Colon (tissue), 2 donors: ENCODE measurements at regions not wholly inside any gene's neighbourhood (a gene's known extent, or its start where the extent isn't known, plus 50 kb on each side); places are given as distances from the start of the nearest gene placed in this dataset.
"Not testable (repeated sequence)": the region's sequence is repeated elsewhere in the genome, so short reads cannot be mapped to it uniquely, and the experiment has no call there.

ENCODE experiments used
- FAIRE-seq: peaks from 2 replicates; lab custom pipeline; 2012; peaks lifted over from hg19 to GRCh38; lab: Jason Lieb, UNC
- donor health status: control.
- donor health status: control.

- FAIRE-seq: no peak
These were observed 1291.6 kb upstream of the GYPC start for GRCh38 chr2:125364192-125364983.

- FAIRE-seq: no peak
These were observed 1291.0 kb upstream of the GYPC start for GRCh38 chr2:125364984-125365265.

GRCh38 chr2:125371867-125372266 is 1284.1 kb upstream of the GYPC start:
- no peak for FAIRE-seq

DNA sequence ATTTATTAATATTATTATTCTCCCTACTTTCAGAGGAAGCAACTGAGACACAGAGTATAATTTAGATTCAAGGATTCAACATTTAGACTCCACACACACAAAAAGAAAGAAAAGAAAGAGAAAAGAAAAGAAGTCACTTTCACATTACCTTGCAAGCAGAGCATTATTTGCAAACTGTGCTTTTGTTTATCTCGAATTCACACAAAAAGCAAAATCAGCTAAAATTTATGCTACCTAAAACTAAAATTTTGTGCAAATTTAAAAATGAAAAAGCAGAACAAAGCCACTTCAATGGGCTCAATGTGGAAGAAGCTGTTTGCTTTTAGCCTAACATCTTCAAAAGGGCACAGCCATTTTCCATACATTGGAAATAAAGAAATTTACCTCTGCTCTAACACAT is 1282.7 kb upstream of the GYPC start:
- FAIRE-seq: no peak

DNA sequence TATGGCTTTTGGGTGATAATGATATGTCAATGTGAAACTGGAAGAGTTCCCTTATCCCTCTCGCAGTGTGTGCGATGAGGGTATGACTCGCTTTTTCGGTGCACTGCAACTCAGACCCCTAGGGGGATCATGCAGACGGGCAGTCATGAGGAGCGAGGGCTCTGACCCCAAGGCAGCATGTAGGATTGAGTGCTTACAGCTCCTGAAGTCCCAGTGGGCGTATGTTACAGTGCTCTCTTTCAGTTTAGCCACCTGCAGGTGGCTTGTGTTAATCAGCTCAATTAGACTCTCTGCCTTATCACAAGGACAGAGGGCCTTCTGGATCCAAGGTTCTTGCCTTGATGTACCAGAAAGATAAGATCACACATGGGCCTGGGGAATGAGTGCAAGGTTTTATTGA is 1269.9 kb upstream of the GYPC start:
- no peak for FAIRE-seq

DNA sequence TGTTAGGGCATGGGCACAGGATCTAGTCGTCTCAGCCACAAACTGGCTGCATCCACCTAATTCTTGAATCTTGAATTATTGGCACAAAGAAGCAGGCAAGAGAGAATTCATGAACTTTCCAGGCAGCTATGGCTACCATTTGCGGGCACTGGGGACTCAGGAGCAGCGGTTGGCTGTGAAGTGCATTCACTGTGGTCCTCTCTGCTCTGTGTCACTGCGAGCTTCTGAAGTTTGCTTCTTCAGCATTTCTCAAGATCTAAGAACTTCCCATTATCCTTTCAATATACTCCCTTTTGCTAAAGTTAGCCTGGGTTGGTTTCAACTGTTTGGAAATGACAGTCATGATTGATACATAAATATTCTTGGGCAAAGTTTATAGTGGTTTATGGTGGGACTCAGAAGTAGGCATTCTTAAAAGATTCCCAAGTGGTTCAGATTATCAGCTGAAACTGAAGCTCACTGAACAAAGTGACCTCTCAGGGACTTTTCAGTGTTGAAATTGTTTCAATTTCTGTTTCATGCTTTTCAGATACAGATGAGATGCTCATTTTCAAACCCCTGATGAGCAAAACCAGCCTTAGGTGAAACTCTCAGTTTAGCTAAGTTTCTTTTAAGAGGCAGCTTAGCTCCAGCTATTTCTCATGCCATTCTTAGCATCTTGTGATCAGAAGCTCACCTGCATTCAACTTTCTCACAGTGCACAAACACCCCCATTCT is 1258.3 kb upstream of the GYPC start:
- no peak for FAIRE-seq

DNA sequence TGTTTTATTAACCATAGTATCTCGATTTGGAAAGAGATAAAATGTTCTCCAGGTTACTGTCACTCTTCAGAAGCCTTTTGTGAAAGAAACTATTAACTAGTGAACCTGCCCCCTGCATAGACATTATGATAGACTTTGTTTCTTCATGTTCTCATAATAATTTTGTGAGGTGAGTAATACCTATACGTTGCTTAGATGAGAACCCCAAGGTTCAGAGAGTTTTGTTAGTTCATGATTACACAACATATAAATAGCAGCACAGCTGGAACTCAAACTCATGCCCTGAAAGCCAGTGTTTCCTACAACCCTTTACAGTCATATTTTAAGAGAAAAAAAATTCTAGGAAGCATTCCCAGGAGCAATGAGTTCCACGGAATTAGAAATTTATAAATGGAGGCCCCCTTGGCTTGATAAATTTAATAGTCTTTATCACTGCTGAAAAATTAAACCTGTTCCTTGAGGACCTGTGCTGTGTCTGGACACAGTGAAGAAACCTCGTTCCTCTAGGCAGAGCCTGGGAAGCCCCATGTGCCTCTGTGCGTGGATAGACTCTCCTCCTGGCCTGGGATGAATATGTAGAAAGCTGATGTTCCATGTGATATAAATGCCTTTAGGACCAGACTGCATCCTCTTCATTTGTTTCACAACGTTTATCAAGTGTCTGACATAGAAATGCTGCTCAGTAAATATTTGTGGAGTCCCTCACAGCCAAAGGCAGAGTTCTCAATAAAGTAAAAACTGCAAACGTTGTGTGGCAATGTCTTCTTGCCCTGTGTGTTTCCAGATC is 1257.0 kb upstream of the GYPC start:
- FAIRE-seq: no peak

GRCh38 chr2:125405816-125406215 is 1250.1 kb upstream of the GYPC start:
- FAIRE-seq: no peak

GRCh38 chr2:125408874-125409538 is 1247.0 kb upstream of the GYPC start:
- no peak for FAIRE-seq

GRCh38 chr2:125418483-125418882 is 1237.5 kb upstream of the GYPC start:
- no peak for FAIRE-seq

- FAIRE-seq: not testable (repeated sequence)
These were observed 1233.7 kb upstream of the GYPC start for GRCh38 chr2:125422198-125422770.

DNA sequence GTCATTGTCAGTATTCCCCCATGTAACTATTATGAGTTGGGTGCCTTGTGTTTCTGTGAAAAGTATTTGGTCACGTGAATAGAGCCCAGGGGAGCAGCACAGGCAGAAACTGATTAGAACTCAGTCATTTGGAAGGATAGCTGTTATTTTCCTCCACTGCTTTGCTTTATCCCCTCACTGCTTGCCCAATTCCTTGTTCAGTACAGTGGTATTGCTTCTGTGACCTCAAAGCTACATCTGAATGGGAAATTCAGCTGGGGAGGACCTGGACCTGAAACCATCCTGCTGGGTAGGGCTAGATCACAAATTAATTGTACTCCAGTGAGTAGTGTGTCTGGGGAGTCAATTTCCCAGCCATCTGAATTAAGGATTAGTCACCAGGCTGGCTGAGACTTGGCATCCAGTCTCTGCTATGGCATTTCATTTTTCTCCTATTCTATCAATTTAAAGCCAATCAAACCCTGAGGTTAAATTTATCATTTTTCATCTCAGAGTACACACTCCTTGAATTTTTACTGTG is 1231.6 kb upstream of the GYPC start:
- FAIRE-seq: no peak

DNA sequence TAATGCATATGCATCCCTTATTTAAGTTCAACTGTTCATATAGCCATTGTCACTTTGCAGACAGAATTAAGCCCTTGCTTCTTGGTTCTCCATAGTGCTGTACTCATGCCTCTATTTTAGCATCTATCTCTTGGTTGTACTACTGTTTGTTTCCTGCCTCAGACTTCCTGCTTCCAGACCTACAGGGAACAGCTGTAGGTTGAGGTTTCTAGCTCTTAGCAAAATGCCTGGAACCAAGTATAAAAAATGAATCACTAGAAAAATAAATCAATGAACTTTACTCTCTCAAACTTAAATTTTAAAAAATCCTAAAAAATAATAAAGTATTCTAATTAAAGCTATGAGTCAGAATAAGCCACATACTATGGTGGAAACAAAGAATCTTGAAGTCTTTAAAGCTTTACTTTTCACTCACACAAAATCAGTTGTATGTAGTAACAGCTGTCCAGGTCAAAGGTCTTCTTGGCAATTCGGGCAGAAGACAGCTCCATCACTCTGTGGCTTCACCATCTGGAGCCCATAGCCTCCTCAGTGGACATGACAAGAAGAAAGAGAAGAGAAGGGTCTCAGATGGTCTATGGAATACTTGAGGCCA is 1228.1 kb upstream of the GYPC start:
- no peak for FAIRE-seq

- no peak for FAIRE-seq
These were observed 1211.9 kb upstream of the GYPC start for GRCh38 chr2:125444106-125444505.

DNA sequence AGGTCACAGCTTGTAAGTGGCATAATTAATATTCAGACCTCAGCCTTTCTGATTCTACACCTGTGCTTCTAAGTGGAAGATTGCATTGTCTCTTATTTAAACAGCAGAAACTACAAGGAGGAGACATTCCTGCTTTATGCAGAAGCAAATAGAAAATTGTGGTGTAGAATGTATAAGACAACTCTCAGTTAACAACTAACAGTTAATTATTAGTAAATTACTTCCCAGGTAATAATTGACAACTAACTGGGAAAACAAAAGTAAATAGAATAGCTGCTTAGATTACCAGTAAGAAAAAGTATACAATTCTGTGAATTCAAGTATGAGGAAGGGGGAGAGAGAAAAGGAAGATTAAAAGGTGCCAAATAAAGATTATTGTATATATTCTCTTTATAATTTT is 1210.5 kb upstream of the GYPC start:
- FAIRE-seq: no peak

DNA sequence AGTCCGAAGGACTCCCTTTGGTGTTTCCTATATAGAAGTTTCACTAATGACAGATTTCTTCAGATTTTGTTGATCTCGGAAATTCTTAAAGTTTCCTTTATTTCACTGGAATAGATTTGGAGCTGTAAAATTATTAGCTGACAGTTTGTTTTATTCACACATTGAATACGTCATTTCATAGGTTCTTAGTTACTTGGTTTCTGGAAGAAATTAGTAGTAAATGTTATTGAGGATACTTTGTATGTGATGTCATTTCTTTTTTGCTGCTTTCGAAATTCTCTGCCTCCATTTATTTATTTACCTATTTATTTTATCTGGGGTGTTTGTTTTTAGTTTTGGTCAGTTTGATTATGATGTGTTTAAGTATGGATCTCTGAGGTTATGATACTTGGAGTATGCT is 1205.9 kb upstream of the GYPC start:
- FAIRE-seq: no peak

- no peak for FAIRE-seq
These were observed 1200.8 kb upstream of the GYPC start for GRCh38 chr2:125455110-125455509.

GRCh38 chr2:125456693-125457363 is 1199.1 kb upstream of the GYPC start:
- FAIRE-seq: no peak

DNA sequence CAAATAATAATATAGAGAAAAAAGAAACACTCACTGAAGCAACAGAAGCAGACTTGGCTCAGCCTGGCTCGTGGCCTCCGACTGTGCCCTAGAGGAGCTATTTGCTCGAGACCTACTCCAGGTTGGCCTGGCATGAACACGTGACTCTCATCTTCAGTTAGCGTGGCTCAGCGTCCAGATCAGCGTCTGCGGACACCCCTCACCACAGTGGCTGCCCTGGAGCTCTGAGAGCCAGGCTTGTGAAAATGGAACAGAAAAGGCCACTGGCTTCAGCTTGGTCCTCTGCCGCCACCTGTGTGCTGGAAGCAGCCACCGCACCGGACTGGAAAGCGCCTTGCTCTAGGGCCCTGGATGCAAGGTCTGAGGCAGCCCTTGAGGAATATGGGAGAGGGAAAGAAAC is 1184.0 kb upstream of the GYPC start:
- FAIRE-seq: no peak

DNA sequence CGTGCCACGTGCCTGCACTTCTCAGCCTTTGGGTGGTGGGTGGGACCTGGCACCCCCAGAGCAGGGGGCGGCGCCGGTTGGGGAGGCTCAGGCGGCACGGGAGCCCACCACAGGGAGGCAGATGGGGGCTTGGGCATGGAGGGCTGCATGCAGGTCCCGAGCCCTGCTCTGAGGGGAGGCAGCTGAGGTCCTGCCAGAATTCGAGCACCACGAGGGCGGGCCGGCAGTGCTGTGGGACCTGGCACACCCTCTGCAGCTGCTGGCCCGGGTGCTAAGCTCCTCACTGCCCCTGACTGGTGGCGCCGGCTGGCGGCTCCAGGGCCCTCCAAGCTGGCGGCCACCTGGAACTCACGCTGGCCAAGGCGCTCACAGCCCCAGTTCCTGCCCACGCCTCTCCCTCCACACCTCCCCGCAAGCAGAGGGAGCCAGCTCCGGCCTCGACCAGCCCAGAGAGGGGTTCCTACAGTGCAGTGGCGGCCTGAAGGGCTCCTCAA is 1176.8 kb upstream of the GYPC start:
- no peak for FAIRE-seq

GRCh38 chr2:125490308-125490707 is 1165.7 kb upstream of the GYPC start:
- FAIRE-seq: no peak
